NOMO-1 treated with dmso at 0.1 percent for 144 hours (cell line): ENCODE measurements at regions not wholly inside any gene's neighbourhood (a gene's known extent, or its start where the extent isn't known, plus 50 kb on each side); places are given as distances from the start of the nearest gene placed in this dataset.

Experiments
- DNase-seq: peaks from one replicate; lab custom pipeline; 2025; ENCODE audit not compliant: unreplicated experiment; lab: John Stamatoyannopoulos, UW

GRCh38 chr18:54767098-54767497 is 61.2 kb upstream of the RAB27B start:
- no peak for DNase-seq

GRCh38 chr18:54769526-54770464 is 58.5 kb upstream of the RAB27B start:
- no peak for DNase-seq

DNA sequence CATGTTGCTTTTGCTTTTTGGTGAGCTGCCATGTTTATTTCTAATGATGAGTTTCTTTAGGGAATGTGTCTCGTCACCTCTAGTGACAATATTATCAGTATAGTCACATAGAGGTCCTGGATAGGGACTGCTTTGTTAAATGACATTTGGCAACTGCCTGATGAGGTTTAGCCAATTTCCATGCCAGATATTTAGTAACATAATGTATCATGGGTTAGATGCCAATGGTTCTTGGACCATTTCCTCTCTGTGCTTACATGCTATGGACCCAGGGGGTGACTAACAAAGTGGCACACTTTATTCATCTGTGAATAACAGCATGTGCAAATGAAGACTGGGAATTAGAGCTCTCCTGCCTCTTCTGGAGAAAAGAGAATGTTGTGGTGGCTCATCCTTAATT is 56.2 kb upstream of the RAB27B start:
- DNase-seq, result no peak

- no peak for DNase-seq
Measured at GRCh38 chr18:54774423-54774822, 53.9 kb upstream of the RAB27B start.

- no peak for DNase-seq
Measured at GRCh38 chr18:54774981-54775665, 53.2 kb upstream of the RAB27B start.

- DNase-seq, result no peak
Measured at GRCh38 chr18:54775686-54776085, 52.6 kb upstream of the RAB27B start.

DNA sequence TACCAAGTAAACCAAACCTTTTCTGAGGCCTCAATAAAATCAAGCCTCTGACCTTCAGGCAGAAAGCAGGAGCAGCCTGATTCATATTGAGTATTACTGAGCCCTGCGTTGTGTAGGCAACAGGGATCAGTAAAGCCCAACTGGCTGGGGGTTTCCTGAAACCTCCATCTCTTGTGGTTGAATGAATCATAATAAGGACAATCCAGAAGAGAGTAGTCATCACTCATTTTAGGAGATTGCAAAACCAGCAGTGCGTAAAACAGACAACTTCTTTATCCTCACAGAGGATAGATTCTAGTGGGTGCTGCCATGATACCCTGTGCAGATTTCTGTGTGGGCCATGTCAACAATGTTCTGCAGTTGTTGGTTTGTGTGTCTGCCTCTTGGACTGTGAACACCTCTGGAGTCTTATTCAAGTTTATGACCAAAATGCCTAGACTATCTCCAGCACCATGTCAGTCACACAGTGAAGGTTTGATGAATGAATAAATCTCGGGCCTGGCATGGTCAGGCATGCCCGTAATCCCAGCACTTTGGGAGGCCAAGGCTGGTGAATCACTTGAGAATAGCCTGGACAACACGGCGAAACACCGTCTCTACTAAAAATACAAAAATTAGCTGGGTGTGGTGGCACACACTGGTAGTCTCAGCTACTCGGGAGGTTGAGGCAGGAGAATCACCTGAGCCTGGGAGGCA is 51.8 kb upstream of the RAB27B start:
- peak; percentile 69 for DNase-seq

DNA sequence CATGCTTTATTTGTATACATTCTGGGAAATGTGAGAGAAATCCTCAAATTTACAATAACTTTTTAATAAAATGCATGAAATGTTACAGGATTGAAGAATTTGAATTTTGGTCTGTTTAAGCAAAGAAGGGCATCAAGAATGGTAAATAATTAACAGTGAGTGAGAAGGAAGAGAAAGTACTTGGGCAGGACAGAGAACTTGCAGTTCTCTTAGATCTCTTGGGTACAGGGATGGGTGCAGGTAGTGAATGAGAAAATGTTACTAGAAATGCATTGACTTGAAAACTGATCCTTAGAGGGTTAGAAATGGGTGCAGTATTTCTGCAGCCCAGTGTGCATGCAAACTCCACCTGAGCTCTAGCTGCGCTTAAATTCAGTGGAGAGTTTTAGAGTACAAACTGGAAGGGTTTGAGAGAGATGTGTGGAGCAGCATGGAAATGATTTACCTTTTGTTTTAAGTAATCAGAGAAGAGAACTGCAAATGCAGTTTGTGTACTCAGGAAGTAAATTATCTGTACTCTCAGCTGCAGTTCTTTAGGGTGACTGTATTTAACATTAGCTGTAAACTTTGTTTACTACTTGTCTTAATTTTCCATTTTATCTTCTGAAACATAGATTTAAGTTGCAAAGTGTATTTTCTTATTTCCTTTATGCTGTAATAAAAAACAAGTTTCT is 51.0 kb upstream of the RAB27B start:
- DNase-seq, result no peak

DNA sequence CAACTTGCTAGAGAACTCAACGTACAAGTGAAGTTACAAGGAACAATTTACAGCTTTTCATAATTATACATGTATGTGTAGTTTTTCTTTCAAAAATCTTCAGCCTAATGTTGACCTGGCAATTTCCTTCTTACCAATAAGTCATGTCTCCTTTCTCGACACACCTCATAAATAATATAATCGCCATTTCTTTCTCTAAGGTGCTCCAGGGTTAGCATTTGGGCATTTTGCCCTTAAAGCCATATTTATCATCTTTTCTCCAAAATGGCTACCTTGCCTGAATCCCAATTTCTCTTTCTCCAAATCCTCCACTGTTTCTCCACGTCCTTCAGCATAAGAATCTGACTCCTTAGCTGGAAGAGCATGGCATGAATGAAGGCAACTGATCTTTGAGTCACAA is 50.3 kb upstream of the RAB27B start:
- DNase-seq, result no peak
